GM18511 (cell line): ENCODE measurements at regions not wholly inside any gene's neighbourhood (a gene's known extent, or its start where the extent isn't known, plus 50 kb on each side); places are given as distances from the start of the nearest gene placed in this dataset.

ENCODE experiments used
- ATAC-seq: cut with Tn5 transposase; IDR thresholded peaks from one replicate; pipeline ENCODE4 v1.9.1; 2021; ENCODE audit warnings: mild to moderate bottlenecking, moderate library complexity; ENCODE audit not compliant: unreplicated experiment

DNA sequence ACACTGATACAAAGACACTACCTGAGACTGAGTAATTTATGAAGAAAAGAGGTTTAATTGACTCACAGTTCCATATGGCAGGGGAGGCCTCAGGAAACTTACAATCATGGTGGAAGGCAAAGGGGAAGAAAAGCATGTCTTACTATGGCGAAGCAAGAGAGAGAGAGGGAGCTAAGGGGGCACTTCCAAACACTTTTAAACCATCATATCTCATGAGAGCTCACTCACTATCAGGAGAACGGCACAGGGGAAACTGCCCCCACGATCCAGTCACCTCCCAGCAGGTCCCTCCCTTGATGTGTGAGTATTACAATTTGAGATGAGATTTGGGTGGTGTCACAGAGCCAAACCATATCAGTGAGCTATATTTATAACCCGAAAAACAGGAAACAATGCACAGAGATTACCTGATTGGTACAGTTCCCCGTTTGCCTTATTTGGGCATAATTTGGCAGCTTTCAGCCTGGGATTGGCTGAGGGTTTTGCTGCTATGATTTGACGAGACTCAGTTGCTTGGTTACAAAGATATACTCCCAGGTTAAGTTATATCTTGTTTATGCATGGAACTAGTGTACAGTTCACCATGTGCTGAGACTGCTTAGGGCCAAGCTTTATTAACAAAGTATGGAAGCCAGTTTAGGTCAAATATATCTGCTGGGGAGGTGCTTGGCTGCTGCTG, 184.2 kb downstream of the NR2F2 start:
- ATAC-seq = no peak

DNA sequence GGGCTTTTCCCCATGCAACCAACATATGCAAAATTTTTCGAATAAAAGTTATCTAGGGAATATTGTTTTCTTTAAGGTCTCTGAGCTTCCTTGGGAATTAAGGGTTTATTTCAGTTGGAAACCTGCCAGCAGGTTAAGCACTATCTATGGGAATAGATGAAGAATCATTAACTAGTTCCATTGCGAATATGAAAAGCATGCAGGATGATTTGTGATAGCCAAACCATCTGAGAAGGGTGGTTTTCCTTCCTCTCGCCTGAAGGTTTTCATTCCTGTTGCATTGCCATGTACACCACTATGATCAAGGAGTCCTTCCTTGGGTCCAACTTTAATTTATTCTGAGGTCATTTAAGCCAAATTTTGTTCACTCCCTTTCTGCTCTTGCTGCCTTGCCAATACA, 184.9 kb downstream of the NR2F2 start:
- no peak for ATAC-seq

DNA sequence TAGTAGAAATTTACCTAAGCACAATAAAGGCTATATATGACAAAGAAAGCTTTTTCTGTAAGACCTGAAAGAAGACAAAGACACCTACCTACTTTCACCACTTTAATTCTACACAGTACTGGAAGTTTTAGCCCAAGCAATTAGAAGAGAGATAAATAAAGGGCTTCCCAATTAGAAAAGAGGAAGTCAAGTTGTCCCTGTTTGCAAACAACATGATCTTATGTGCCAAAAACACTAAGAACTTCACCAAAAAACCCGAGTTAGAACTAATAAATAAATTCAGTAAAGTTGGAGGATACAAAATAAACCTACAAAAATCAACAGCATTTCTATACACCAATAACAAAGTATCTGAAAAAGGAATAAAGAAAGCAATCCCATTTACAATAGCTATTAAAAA, 190.9 kb downstream of the NR2F2 start:
- no peak for ATAC-seq

DNA sequence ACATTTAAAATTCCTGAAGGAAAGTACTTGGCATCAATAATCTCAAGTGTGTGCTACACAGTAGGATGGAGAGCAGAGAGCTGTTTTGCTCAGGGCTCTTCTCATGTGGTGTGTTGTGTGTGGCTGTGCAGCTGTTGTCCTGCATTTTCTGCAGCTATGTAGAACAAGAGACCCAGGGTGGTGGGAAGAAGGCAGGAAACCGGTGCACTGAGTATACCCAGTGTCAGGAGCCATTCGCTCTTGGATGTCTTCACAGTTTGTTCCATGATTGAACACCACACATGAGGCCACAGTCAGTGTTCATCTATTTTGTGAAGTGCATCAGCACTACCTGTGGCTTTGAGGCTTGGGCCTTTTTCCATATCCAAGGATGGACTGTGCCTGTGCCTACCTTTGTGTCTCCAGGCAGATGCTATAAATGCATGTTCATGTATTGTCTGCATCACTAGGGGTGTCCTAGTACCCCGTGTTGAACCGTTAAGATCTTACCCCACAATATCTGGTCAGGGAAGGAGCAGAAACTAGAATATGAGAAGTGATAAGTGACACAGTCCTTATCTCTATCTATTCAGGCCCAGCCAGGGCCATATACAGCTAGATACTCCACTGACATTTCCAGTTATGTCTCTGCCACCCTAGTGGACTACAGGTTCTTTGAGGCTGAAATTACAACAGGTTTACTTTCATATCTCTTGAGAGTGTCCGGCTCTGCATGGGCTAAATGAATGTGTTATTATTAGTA, 194.3 kb downstream of the NR2F2 start:
- ATAC-seq = no peak

DNA sequence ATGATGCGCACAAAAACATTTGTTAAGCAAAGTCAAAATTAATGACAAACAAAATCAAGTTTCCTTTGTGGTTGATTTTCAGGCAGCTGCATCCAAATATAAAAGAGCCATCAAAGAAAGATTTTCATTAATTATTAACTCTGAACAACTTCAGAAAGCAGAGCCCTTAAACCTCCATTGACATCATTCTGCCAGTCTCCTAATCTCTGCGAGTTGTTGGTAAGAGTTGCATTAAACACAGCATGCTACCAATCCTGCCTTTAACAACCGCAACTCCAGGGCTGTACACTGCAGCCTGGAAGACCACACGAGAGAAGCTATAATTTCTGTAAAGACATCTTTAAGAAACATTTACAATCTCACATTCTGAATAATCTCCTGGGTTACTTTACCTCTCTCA, 204.6 kb downstream of the NR2F2 start:
- no peak for ATAC-seq

DNA sequence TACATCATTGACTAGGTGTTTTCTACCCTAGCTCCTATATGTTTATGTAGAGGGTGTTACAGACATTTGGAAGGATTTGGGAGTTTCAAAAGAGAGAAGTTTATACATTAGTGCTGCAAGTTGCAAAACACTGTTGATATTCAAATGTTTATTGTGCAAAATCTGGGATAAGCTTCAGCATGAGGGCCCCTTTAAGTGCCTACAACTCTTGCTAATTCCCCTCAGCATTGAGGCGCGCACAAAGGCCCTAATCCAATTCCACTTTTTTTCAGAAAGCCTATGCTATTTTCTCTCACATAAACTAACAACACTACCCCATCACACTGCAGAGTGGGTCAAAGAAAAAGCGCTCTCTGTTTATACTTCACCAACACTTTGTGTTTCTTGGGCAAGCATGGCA, 208.0 kb downstream of the NR2F2 start:
- ATAC-seq = no peak

DNA sequence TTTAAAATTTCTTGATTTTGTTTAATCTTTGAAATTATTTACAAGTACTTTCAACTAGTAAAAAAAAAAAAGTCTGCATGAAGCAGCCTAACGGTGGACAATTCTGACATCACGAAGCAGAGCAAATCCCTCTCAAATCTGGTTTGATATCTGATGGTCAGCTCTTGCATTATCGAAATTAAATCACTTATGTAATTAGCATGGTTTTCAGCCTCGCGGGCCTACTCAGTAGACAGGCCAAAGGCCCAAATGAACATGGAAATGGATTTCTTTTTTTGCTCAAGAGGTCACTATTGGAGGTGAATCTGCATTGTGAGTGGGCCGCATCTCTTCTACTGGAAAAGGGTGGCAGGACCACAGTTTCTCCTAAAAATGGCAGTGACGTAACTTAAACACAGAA, 209.8 kb downstream of the NR2F2 start:
- no peak for ATAC-seq

DNA sequence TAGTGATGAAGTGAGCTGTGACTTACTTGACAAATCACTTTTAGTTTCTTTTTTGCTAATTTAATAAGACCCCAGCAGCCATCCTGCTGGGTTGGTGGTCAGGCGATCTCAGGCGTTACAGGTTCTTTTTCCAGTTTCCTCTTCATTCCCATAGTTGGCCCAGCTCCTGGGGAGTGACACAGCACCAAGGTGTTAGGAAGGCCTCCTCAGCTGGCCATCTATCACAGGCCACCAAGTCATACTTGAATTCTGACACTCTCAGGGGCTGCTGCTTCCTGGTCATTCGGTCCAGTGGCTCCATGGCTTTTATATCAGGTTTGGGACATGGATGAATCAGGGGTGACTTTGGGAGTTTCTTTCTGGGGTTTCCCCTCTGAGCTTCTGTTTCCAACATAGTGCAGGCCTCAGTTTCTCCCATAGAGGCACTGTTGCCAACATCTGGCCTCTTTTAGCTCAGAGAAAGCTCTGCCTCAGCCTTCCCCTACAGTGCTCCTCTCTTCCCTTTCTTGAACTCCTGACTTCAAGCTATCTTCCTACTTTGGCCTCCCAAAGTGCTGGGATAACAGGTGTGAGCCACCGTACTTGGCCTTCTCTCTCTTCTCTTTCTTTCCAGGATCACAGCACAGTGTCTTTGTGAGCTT, 211.8 kb downstream of the NR2F2 start:
- ATAC-seq = no peak

DNA sequence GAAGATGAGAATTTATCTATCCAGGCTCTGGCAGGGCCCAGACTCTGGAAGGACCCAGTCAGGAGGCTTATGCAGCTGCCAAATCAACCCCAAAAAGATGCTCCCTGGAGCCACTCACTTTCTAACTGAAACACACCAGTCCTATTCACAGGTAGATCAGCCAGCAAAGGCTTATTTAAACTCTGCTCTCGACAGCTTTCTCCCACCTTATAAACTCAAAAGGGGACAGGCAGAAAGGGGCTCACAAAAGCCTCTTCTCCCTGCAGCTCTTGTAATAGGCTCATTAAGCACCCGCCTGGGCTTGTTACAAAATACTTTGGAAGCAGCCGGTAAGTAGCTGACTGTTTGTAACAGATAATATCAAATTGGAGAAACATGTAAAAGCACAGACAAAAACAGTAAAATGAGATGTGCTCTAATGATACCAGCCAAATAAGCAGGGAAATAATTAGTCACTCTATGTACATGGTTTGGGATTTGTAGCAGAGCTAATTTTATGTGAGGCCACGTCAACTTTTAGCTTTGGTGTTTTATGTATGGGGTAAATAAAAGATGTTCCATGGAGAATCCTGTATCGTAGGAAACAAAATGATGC, 213.8 kb downstream of the NR2F2 start:
- ATAC-seq = no peak

DNA sequence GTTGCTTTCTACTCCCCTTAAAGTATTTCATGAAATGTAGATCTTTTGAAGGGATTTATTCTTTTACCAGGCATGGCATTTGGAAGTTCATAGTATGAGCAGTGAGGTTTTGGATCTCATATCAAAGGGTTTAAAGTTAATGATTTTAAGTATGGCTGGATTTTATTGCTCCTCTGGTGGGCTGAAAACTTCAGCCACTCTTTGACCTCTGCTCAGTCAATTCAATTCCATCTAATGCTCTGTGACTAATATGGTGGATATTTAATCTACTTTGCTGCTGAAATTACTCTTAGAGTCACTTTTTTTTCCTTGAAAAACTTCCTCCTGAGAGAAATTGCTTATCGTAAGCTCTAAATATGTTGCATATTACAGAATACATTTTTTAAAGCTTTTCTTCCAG, 218.6 kb downstream of the NR2F2 start:
- ATAC-seq = no peak

DNA sequence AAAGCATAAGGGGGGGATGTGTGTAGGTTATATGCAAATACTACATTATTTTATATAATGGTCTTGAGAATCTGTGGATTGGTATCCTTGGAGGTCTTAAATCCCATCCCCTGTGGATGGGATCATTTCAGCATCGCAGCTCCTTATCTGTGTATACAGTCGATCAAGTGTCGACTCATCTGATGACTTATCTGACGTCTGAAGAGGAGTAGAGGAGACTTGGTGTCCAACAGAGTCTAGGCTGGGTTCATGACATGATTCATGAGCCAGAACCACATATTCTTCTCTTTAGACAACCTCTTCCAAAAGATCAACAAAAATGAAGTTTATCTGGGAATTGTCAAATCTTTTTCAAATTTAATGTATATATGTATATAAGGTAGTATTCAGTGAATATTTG, 220.7 kb downstream of the NR2F2 start:
- ATAC-seq = no peak

DNA sequence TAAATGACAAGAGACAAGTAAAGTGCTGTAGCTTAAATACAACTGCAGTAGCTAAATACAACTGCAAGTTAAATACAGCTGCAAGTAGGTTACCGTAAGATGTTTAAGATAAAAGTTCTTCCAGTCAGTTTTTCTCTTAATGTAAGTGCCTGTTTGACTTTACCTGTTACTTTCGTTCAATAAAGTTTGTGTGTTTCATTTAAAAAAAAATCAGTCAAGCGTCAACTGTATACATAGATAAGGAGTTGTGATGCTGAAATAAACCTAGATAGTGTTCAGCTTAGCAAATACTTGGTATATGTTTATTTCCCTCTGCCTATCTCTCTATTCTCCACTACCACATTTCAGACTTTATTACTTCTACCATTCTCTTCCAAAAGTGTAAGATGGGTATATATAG, 221.2 kb downstream of the NR2F2 start:
- ATAC-seq = no peak

DNA sequence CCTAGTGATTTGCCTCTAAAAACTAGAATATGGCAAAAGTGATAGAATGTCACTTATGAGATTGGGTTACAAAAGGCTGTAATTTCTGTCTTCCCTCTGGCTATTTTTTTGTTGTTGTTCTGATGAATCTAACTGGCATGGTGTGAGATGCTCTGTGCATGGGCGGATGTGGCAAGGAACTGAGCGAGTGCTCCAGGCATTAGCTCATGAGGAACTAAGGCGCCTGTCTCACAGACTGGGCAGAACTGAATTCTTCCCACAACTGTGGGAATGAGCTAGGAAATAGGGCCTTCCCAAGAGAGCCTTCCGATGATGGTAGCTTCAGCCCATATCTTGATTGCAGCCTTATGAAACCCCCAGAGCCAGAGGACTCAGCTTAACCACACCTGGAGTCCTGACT, 222.5 kb downstream of the NR2F2 start:
- ATAC-seq = no peak

DNA sequence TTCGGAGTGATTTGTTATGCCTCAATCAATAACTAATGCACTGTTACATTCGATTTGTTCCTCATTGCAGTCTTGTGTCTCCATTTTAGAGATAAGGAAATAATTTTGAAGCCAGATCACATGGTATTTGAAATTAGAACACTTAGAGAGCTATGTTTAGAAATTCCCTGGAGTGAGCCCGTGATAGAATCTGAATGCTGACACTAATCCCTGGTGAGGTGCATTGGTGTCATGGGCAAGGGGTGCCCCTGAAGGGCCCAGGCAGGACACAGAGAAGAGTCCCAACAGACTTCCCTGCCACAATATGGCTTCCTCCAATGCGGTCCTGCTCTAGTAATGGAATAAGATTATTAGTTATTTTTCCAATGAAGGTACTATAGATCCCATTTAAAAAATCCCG, 223.0 kb downstream of the NR2F2 start:
- ATAC-seq = no peak

DNA sequence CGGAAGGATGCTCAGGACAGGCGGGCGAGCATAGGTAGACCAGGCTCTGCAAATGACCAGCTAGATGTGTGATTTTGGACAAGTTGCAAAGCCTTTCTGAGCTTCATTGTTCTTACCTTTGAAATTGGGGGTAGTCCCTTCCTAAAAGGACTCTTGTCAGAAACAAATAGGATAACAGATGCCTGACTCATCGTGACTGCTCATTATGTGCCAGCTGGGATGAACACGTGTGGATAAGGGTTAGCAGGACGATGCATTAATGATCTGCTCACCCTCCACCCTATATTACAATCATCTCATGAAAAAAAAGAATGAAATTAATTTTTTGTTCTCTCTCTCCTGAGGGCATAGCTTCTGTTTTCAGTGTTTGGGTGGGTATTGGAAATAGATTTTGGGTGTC, 223.4 kb downstream of the NR2F2 start:
- no peak for ATAC-seq

DNA sequence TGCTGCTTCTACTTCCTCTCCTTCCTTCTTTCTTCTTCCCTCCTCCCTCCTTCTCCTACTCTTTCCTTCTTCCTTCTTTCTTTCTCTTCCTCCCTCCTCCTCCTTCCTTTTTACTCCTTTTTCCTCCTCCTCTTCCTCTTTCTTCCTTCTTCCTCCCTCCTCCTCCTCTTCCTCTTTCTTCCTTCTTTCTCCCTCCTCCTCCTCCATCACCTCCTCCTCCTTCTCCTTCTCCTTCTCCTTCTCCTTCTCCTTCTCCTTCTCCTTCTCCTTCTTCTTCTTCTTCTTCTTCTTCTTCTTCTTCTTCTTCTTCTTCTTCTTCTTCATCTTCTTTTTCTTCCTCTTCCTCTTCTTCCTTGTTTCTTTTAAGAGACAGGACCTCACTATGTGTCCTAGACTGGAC, 224.0 kb downstream of the NR2F2 start:
- no peak for ATAC-seq

DNA sequence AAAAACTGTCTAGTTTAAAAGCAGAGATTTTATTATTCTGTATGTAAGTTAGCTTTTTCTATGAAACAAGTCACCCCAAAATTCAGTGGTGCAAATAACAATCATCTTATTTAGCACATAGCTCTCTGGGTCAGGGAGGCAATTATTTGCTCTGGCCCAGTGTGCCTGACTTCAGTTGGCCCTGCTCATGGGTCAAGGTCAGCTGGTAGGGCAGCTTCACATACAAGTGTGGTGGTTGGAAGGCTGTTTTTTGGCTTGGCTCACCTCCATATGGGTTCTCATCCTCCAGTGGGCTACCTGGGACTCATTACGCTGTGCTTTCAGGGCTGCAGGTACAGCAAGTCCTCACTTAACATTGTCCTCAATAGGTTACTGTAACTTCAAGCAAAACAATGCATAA, 228.6 kb downstream of the NR2F2 start:
- no peak for ATAC-seq

DNA sequence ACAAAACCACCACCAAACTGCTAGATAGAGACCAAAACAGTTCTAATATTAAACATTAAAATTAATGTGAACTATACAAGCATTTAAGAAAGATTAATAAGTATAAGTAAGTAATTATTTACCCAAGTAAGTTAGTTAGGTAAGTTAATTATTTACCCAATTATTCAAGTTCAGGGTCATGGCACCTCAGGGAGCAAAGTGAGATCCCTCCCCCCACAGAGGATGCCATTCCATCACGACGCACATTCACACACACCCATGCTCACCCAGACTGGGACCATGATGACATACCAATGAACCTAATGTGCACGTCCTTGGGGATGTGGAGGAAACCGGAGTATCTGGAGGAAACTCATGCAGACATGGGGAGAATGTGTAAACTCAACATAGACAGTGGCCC, 229.1 kb downstream of the NR2F2 start:
- ATAC-seq = no peak

DNA sequence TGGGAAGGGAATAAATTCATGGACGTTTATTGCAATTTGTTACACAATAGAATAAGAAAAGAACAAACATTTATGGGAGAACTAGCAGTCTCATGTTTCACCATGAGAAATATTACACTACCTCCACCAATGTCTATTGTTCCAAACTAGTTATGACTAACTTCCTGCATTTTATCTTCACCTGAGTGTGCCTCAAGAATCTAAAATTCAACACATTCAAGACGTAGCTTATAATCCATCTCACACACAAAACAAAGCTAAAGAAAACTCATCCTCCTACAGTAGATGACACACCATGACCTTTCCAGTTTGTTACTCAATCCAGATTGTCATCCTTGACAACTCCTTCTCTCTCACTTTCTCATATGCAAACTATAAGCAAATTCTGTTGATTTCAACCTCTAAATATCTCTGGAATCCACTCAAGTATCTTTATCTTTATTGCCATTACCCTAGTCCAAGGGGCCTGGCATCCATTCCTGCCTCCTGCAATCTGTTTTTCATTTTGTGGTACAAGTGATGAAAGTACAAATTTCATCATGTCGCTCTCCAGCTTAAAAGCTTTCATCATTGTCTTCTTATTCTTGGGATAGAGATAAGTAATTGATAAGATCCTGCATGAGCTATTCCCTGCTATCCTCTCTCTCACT, 229.9 kb downstream of the NR2F2 start:
- no peak for ATAC-seq

DNA sequence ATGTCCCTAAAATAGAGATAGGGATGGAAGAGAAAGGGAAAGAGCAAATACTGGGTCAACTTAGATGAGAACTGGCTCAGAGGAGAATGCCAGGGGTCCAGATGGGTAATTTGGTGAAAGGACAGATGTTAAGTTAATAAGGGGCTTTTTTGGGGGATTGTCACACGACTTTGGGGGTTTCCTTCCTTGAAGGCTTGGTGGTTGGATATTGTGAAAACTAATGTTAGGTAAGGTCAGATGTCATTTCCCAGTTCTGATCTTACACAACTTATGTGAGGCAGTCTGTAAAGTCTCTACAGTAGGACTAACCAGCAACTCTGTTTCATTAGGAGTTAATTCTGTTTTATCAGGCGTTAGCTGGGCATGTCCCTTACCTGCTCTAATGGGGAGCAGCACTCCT, 231.1 kb downstream of the NR2F2 start:
- ATAC-seq = no peak

DNA sequence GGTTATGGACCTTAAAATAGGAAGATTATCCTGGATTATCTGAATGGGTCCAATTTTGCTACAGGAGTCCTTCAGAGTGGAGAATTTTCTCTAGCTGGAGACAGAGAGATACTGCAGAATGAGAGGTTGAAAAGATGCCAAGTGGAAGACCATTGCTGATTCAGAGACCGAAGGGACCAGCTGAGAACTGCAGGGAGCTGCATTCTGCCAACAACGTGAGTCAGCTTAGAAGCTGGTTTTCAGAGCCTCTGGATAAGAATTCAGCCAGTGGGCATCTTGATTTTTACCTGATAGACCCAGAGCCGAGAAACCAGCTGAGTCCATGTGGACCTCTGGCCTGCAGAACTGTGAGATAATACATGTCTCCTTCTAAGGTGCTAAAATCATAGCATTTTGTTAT, 234.0 kb downstream of the NR2F2 start:
- ATAC-seq = no peak
